Activated CD4-positive, CD25-positive, alpha-beta regulatory T cell treated with anti-CD3 and anti-CD28 coated beads, Interleukin-2, amount 50 U/mL, for 16 hours (primary cell): ENCODE measurements at regions not wholly inside any gene's neighbourhood (a gene's known extent, or its start where the extent isn't known, plus 50 kb on each side); places are given as distances from the start of the nearest gene placed in this dataset.
"Not testable (repeated sequence)": the region's sequence is repeated elsewhere in the genome, so short reads cannot be mapped to it uniquely, and the experiment has no call there.

Experiments used
- DNase-seq: peaks from one replicate; pipeline ENCODE4 v3.0.0-alpha.2; 2020; ENCODE audit warnings: low read depth, low spot score

DNA sequence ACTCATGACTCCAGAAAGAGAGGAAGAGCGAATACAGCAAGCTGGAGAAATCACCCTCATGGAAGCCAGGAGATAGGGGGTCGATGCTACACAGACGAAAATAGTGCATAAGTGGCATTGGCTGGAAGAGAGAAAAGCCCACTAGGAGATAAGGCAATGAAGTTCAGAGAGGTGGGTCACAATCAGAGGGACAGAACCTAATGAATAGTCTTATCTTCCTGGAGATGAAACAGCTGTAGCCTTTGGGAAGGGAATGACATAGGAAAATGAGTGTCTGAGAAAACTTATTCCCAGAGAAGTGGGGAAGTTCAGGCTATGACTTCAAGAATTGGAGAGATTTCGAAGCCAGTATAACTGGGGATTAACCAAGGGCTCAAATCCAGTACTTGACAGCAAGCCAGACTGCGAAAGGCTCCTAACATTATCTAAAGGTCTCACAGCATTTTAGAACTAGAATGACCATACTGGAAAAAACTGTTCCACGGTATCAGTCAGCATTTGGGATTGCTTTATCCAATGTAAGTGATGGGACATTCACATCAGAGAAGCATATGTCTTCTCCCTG, 211.1 kb downstream of the ZNF365 start:
- DNase-seq = no peak

DNA sequence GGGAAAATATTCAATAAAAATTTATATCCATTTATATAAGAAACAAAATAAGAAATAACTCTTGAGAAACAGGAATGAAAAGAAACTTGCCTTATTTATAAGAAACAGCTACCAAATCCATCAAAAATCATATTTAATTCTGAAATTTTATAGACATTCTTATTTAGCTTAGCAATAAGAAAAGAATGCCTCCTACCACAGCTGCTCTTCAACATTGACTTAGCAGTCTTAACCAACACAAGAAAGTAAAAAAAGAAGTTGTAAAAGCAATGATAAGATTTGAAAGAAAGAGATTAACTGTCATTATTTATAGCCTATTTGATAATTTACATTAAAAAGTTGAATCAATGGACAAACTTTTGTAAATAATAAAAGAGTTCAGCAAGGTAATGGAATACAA, 212.8 kb downstream of the ZNF365 start:
- DNase-seq = no peak

DNA sequence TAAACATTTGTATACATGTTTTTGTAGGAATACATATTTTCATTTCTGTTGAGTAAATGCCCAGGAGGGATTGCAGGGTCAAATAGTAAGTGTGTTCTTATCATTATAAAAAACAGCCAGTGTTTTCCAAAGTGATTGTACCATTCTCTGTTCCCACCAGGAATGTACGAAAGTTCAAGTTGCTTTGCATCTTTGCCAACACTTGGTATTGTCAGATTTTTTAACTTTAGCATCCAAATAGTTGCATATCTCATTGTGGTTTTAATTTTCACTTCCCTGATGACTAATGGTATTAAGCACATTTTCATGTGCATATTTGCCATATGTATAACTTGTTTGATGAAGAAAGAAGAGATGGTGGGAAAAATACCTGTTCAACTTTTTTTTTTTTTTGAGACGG, 213.9 kb downstream of the ZNF365 start:
- DNase-seq = no peak

DNA sequence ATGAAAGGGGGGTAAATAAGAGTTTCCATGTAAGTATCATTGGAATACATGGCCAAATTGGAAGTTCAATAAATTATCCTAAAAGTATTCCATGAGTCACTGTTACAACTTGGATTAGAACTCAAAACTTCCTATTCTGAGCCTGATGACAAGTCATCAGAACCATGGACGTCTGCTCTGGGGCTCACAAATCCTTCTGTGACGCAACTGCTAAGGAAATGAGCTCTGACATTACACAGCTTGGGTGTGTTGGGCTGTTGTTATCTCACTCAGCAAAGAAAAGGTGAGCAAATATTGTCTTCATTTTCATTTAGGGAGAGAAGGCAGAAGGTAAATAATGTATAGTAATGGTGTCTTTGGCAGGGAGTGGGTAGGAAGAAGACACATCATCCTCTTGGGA, 214.8 kb upstream of the ADO start:
- DNase-seq = no peak

DNA sequence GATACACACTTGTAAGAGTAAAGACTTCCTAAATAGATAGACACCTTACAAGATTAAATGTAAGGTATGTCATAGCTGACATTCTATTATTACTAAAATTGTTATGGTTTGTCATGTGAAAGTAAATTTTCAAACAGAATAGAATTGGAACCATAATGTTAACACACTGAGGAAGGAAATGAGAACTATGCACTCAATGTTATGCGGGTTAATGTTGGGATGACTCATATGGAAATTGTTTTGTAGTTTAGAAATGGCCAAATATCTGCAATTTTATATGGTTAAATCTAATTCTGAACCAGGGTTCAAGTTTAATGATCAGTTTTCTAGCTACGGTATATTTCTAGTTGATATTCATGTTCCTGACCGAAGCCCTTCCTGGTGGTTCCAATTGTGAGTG, 214.2 kb upstream of the ADO start:
- DNase-seq = no peak

DNA sequence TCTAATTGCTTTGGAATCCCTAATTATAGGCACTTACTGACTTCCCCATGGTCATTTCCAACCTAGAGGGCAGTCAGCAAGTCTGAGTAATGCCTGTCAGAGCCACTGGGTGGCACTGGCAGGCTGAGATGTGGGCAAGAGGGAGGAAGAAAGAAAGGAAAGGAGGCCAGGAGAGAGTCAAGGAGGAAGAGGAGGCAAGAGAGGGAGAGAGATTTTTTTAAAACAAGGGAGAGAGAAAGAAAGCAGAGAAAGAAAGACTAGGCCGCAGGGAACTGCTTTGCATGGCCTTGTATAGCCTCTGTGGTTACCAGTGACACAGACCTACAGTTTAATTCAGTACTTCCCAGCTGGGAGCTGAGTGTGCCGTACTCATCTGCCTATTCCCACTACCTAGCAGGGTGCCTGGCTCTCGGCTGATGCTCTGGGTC, 210.4 kb upstream of the ADO start:
- no peak for DNase-seq

DNA sequence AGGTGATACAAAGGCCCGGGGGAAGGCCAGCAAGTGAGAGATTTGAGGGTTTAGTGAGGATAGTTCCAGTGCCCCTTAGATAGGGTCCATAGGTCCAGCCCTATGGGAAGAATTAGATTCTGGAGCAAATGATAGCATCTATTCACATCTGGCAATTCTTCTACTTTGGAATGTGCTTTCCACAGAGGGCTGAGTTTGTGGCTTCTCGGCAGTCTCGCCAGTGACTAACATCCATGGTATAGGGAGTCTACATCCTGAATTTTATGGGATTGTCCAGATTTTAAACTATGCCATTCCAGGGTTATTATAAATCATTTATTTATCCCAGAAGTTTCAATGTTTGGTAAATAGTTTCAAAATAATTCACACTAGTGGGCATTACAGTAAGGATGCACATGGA, 207.3 kb upstream of the ADO start:
- DNase-seq = no peak

DNA sequence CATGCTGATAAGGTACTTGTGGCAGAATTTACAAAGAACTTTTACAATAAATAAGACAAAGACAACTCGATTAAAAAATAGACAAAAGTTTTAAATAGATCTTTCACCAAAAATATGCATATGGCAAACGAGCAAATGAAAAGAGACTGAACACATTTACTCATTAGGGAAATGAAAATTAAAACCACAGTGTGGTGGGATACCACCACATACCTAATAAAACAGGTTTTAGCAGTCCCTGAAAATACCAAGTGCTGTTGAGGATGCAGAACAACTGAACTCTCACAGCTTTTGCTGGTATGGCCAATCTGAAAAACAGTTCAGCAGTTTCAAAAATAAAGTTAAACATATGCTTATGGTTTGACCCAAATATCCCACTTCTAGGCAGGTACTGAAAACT, 205.4 kb upstream of the ADO start:
- DNase-seq = no peak

DNA sequence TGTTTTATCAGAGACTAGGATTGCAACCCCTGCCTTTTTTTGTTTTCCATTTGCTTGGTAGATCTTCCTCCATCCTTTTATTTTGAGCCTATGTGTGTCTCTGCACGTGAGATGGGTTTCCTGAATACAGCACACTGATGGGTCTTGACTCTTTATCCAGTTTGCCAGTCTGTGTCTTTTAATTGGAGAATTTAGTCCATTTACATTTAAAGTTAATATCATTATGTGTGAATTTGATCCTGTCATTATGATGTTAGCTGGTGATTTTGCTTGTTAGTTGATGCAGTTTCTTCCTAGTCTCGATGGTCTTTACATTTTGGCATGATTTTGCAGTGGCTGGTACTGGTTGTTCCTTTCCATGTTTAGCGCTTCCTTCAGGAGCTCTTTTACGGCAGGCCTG, 198.0 kb upstream of the ADO start:
- DNase-seq = not testable (repeated sequence)

DNA sequence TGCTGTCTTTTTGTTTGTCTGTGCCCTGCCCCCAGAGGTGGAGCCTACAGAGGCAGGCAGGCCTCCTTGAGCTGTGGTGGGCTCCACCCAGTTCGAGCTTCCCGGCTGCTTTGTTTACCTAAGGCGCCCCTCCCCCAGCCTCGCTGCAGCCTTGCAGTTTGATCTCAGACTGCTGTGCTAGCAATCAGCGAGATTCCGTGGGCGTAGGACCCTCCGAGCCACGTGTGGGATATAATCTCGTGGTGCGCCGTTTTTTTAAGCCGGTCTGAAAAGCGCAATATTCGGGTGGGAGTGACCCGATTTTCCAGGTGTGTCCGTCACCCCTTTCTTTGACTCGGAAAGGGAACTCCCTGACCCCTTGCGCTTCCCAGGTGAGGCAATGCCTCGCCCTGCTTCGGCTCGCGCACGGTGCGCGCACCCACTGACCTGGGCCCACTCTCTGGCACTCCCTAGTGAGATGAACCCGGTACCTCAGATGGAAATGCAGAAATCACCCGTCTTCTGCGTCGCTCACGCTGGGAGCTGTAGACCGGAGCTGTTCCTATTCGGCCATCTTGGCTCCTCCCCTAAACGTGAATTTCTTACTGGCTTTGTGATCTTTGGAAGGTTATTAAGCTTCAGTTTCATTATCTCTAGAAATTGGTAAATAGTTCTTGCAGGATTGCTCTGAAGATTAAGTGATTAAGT, 196.2 kb upstream of the ADO start:
- DNase-seq = not testable (repeated sequence)

DNA sequence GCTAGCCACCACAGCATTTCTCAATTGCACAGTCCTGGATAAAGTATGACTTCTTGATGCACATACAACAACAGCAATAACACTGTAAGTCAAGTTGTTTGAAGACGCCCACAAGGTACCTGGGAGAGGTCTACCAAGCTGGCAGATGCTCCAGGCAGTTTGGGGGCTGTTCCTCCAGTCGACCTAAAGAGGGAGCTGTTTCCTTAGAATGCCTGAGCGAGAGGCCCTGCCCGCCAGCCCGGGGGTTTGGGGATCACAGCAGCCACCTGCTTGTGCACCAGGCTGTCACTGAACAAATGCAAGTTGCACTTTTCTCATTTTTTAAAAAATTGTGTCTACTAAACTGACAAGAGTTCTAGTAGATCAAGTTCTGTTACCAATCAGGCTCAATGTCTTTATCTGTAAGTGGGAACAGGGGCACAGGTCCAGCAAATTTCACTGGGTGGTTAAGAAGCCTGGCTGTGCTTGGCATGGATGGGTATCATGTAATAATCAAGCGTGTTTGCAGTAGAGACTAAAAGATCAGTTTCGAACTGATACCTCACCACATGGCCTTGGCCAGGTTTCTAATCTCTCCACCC, 193.8 kb upstream of the ADO start:
- DNase-seq = peak; percentile 50

DNA sequence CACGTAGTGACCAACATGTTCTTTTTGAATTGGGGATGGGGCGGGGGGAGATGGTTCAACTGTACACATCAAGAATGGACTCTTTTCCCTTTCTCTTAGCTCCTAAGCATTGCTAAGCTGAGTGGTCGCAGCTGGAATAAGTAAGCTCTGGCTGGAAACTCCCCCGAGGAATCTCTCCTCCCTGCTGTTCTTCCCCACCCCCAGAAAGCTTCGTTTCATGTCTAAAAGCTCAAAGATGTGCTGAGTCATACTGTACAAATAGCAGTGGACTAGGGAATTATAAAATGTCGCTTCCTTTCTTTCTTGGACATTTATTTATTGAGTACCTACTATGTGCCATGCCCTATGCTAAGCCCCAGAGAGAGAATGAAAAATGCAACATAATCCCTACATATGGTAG, 191.1 kb upstream of the ADO start:
- no peak for DNase-seq

DNA sequence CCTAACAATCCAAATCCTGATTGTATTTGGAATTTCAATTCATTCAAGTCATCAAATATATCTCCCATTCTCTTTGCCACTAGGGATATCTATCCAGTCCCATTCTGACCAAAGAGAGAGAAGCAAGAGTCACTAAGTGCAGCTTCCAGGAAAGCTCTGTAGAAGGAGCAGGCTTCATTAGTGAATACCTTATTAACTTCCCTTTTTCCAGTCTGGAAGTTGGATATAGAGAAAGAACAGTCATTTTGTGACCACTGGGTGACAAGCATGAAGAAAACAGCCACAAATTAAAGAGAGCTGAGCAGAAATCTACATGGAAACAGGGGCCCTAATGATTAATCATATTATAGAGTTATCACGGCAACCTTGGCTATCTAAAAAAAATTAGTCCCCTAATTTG, 190.7 kb upstream of the ADO start:
- no peak for DNase-seq

DNA sequence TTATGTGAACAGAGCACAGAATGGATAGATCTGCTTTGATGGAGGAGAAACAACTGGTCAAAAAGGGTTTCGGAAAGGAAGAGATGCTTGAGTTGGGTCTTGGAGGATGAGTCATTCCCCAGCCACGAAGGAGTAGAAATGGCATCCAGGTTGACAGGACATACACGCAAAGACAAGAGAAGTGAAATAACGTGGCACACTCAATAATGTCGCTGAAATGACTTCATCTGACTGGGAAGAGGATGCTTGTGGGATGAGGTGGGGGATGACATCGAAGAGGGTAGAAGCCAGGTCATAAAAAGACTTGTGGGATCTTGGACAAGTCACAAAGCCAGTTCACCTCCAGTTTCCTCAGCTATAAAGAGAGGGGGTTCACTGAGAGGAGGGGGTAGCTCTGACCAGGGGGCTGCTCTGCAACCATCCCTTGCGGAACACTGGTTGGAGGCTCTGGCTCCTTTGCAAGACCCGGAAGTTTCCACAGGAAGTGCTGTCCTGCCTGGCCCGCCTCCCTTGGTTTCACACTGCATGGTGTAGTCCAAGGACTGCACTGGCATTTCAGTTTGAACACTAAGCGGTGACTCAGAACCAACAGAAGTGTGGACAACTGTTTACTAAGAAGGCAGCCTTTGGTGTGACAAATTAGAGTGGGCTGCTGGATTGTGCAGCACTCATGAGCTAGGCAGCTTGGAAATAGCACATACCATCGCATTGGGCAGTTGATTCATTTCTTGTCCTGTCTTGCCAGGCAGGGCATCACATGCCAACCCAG, 189.9 kb upstream of the ADO start:
- no peak for DNase-seq

DNA sequence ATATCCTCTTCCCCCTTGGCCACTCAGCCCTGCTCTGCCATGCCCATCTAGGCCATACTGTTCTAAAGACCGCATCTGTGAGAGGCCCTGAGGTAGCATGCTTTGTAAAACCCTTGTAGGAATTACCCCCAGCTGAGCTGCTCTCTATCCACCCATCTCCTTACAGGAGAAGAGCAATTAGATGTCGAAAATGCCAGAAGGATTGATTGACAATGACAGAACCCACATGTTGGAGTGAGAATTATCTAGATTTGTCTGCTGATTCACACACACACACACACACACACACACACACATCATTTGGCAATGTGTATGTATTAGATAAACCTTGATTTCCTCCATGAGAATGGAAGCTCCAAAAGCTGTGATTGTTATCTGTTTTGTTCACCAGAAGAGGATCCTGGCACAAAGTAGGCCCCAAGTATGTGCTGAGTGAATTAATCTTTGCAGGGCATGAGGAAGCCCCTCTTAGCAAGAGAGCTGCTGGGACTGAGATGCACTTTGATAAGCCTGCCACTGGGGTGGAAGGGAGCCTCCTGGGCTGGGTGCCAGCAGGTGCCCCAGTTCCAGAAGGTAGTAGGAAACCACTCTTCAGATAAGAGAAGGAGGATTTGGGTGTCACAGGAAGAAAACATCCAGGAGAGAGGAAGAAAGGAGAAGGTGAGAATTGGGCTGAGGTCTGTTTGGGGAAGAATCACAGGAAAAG, 187.5 kb upstream of the ADO start:
- no peak for DNase-seq

DNA sequence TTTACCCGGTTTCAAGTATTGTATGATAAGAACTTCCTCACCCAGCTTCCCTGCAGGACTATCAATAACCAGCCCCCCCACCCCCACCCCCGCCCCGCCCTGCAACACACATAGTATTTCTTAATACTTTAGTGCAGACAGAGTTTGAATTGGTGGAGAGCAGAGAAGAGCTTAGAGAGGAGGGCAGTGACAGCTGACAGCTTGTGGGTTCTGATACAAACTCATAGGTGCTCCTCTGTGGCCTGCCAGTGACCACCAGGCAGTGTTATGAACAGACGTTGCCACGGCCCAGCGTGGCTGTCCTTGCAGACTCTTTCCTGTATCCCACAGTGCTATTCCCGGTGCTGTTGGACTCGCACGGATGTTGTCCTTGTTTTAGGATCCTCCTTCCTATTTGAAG, 186.9 kb upstream of the ADO start:
- no peak for DNase-seq

DNA sequence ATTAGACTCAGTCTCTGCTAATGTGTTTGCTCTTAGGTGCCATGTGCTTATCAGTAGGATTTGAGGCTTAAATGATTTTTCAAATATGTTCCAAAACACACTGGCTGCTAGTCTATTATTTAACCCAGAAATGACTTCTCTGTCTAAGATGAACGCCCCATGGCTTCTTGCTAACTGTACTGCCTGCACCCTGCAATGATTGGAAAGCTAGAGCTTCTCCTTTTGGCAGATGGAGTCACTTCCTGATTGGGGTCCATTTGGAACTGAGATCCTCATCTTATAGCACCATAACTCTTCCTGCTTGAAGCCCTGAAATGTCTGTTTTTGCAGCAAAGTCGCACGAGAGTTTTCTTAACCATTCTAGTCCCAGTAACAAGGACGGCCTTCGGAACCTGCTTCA, 186.5 kb upstream of the ADO start:
- no peak for DNase-seq

DNA sequence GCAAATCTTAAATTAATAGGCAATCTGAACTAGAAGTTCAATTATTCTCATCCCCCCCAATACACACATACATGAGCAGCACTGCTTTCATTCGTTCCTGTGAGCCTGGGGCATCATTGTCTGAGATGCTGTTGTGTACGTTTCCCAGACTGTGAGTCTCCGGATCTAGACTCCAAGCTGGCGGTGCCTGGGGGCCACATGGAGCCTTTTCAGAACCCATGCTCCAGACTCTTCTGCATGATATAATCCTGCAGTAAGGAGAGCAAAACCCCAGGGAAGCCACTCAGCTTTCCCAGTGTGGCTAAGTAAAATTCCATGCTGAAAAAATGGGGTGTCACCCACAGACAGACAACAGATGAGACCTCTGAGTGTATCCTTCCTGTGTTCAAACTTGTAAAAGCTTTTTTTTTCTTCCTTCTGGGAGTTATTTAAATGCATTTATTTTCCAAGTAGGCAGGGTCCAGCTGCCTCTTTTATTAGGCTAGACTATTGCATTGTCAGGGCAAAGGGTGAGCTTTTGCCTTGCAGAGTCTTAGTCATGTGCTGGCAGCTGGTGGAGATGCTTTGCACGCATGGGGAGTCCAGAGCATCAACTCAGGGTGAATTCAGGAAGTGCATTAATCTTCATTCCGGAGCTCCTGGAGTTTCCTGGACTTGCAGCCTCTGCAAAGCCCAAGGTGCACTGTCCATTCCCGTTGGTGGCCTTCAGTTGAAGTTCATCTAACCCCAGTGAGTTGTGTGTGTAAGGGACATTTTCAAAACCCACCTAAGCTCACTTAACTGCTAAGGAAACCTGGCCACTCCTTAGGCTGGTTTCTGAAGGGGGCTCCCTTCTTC, 185.7 kb upstream of the ADO start:
- DNase-seq = no peak

DNA sequence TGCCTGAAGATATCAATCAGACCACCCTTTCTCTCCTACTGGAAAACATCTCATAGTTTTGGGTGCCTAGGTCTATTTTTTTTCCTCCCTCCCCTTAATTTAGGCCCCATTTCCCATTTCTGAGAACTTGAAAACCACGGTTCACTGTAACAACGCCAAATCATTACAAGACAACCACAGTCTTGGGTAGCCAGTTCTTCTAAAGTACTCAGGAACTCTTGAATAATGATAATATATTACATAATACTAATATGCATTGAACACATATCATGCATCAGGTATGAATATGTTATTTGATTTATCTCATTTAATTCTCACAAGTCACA, 185.1 kb upstream of the ADO start:
- no peak for DNase-seq

DNA sequence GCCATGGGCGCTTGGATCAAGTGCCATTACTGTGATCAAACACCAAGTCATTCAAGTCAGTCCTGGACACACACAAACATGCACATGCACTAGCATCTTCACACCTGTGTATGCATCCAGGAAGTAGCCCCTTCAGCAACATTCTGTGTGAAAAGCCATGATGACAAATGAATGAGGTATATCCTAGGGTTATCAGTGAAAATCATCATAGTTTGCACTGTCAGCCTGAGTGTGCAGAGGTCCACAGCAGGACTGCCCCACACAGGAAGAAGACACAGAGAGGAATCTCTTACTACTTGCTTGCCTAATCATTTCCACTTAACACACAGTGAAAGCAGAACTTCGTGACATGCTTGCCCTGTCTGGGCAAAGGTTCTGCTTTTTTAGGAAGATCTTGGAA, 184.0 kb upstream of the ADO start:
- no peak for DNase-seq

DNA sequence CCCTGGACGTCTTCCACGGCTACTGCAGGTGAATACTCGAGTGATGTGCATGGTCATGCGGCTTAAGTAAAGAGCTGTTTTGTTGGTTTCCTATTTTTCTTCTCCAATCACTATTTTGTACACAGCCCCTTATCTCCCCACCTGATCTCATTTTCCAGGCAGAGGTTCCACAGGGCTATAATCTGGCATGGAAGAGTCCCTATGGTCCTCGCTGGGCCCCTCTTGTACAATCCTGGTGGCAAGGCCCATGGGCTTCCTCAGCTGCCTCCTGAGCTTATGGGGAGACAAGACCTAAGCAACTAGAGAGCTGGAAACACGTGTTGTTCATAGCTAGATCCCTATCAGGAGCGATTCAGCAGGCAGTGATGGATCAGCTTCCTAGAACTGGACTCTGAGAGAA, 181.3 kb upstream of the ADO start:
- DNase-seq = no peak
